GM12878 (cell line): ENCODE measurements at regions not wholly inside any gene's neighbourhood (a gene's known extent, or its start where the extent isn't known, plus 50 kb on each side); places are given as distances from the start of the nearest gene placed in this dataset.

Experiments
- ATAC-seq: fragments of 200-7000 bp; cut with Tn5 transposase; 3 replicates; pipeline ENCODE4 v1.9.1; 2020; ENCODE audit warnings: mild to moderate bottlenecking, moderate library complexity
- BruUV-seq: library from RNA; stranded (reverse); fragments of 400-500 nt; replicated peaks from 2 replicates; lab custom pipeline; 2021; lab: Mats Ljungman, UMichigan
- CTCF ChIA-PET: fragments of 300-600 bp; sonication (Branson Sonifier 250); formaldehyde crosslinking; extraction: SDS; loops from one replicate; lab custom pipeline; 2021; ENCODE audit warnings: inconsistent platforms; lab: Yijun Ruan, JAX
- POLR2A ChIA-PET: fragments of 350-600 bp; formaldehyde crosslinking; extraction: SDS; loops from one replicate; lab custom pipeline; 2021; ENCODE audit warnings: inconsistent platforms; lab: Charles Lee
- RAD21 ChIA-PET: fragments of 300-600 bp; sonication (Branson Sonifier 250); formaldehyde crosslinking; loops from one replicate; lab custom pipeline; 2023; ENCODE audit warnings: antibody characterized with exemption; ENCODE audit not compliant: unreplicated experiment; lab: Charles Lee
- SMC1A ChIA-PET: fragments of 300-600 bp; sonication (Branson Sonifier 250); formaldehyde crosslinking; loops from one replicate; lab custom pipeline; 2023; ENCODE audit not compliant: unreplicated experiment, uncharacterized antibody; lab: Charles Lee
- DNase-seq: peaks from one replicate; pipeline ENCODE4 v3.0.0-alpha.2; 2011; ENCODE audit warnings: low read depth, low spot score
- FAIRE-seq: peaks from 3 replicates; lab custom pipeline; 2011; peaks lifted over from hg19 to GRCh38; lab: Jason Lieb, UNC
- H2AFZ ChIP-seq: 2 replicates; pipeline ENCODE4 v1.6.0; 2011; ENCODE audit warnings: low read depth, low read length, control low read depth; ENCODE audit not compliant: control insufficient read depth
- H3K27ac ChIP-seq: 2 replicates; pipeline ENCODE4 v1.5.1; 2011; ENCODE audit warnings: control low read depth; ENCODE audit not compliant: control insufficient read depth, insufficient read depth
- H3K27me3 ChIP-seq, 2 experiments: replicated peaks in 1 of 2; 2 replicates each; pipeline versions ENCODE4 v1.6.0 to v1.6.1; 2011; ENCODE audit warnings: low read length in 1 of 2; ENCODE audit not compliant: control insufficient read depth in 2 of 2, insufficient read depth in 2 of 2
- H3K36me3 ChIP-seq, 2 experiments: 2 replicates each; pipeline ENCODE4 v1.5.1; 2011; ENCODE audit warnings: low read length in 1 of 2; ENCODE audit not compliant: control insufficient read depth in 2 of 2, insufficient read depth in 2 of 2
- H3K4me1 ChIP-seq: 2 replicates; pipeline ENCODE4 v1.6.1; 2011; ENCODE audit warnings: mild to moderate bottlenecking, low read length, moderate library complexity, mixed read lengths; ENCODE audit not compliant: control insufficient read depth, insufficient read depth
- H3K4me2 ChIP-seq: 2 replicates; pipeline ENCODE4 v1.6.0; 2011; ENCODE audit warnings: control low read depth; ENCODE audit not compliant: control insufficient read depth, insufficient read depth
- H3K4me3 ChIP-seq: fragments of 200-600 bp; sonication (generic); 2 replicates; pipeline ENCODE4 v1.5.1; 2016
- H3K79me2 ChIP-seq: 2 replicates; pipeline ENCODE4 v1.6.0; 2011; ENCODE audit warnings: low read length; ENCODE audit not compliant: control insufficient read depth, insufficient read depth
- H3K9ac ChIP-seq: 2 replicates; pipeline ENCODE4 v1.8.0; 2011; ENCODE audit warnings: low read length, control low read depth, mixed read lengths; ENCODE audit not compliant: control insufficient read depth, insufficient read depth
- H3K9me3 ChIP-seq: replicated peaks from 3 replicates; pipeline ENCODE4 v1.5.1; 2011; ENCODE audit warnings: mild to moderate bottlenecking, low read length; ENCODE audit not compliant: control insufficient read depth, insufficient read depth
- H4K20me1 ChIP-seq: 2 replicates; pipeline ENCODE4 v1.6.0; 2011; ENCODE audit not compliant: control insufficient read depth, insufficient read depth
- BACH1 ChIP-seq: fragments of 450-650 bp; IDR thresholded peaks from 2 replicates; pipeline ENCODE4 v1.6.1; 2017; ENCODE audit warnings: mild to moderate bottlenecking, borderline replicate concordance
- BRCA1 ChIP-seq: IDR thresholded peaks from 2 replicates; pipeline ENCODE4 v1.6.1; 2011; ENCODE audit warnings: low read depth, low read length, improper control_type of control experiment
- E2F8 ChIP-seq: fragments of 450-650 bp; IDR thresholded peaks from 2 replicates; pipeline ENCODE4 v1.6.1; 2018; ENCODE audit warnings: mild to moderate bottlenecking, low read depth, moderate library complexity; ENCODE audit not compliant: partially characterized antibody
- FOXK2 ChIP-seq: fragments of 450-650 bp; IDR thresholded peaks from 2 replicates; pipeline ENCODE4 v1.6.1; 2017; ENCODE audit warnings: mild to moderate bottlenecking, moderate library complexity
- IKZF1 ChIP-seq: fragments of 450-650 bp; conservative IDR thresholded peaks from 2 replicates; pipeline ENCODE4 v1.6.1; 2017; ENCODE audit warnings: antibody characterized with exemption, mild to moderate bottlenecking
- KAT2A ChIP-seq: conservative IDR thresholded peaks from 2 replicates; pipeline ENCODE4 v1.6.1; 2011; ENCODE audit warnings: low read depth, low read length; ENCODE audit not compliant: control insufficient read depth
- MAX ChIP-seq: IDR thresholded peaks from 2 replicates; pipeline ENCODE4 v1.6.1; 2012; ENCODE audit warnings: low read depth, low read length, improper control_type of control experiment
- MLLT1 ChIP-seq: fragments of 450-650 bp; IDR thresholded peaks from 2 replicates; pipeline ENCODE4 v1.6.1; 2016; ENCODE audit warnings: mild to moderate bottlenecking
- POU2F2 ChIP-seq: IDR thresholded peaks from 3 replicates; pipeline ENCODE4 v1.6.1; 2011; ENCODE audit warnings: low read depth, mild to moderate bottlenecking, low read length, borderline replicate concordance
- REST ChIP-seq: IDR thresholded peaks from 2 replicates; pipeline ENCODE4 v1.6.1; 2012; ENCODE audit warnings: mild to moderate bottlenecking, low read depth, low read length
- WRNIP1 ChIP-seq: IDR thresholded peaks from 2 replicates; pipeline ENCODE4 v1.6.1; 2011; ENCODE audit warnings: low read depth, low read length, improper control_type of control experiment, borderline replicate concordance
- WGBS: methylation state at CpG from one replicate; pipeline ENCODE4 v1.1.6; 2016; ENCODE audit warnings: low lambda C conversion rate; ENCODE audit not compliant: insufficient replicate concordance, insufficient coverage; ENCODE audit errors: missing lambda C conversion rate; 5-methylcytosine and 5-hydroxymethylcytosine counted together
- in situ Hi-C: fragments of 300-500 bp; cut with MboI; formaldehyde crosslinking; loops from 9 replicates; pipeline ENCODE4 v1.14.3; 2018; ENCODE audit warnings: mixed read lengths
- intact Hi-C: fragments of 100-400 bp; cut with micrococcal nuclease; formaldehyde crosslinking; loops from one replicate; pipeline ENCODE4 v1.14.2; 2022; ENCODE audit not compliant: unreplicated experiment

GRCh38 chr15:77775373-77775772 lies 142.7 kb upstream of the LINGO1 start (continued):
- no peak for TF ChIP-seq IKZF1

- intact Hi-C loops = no loop called here
- in situ Hi-C loops = no loop called here
- no peak overlapping the region for H3K4me3 ChIP-seq
- H2AFZ ChIP-seq = no peak overlapping the region
- ChIA-PET CTCF (no interaction called here), POLR2A (no interaction called here), RAD21 (interaction anchor here (1.5 kb wide), 1 partner anchor 46 kb away, joined by 3 read pairs; no protein-coding TSS in a partner anchor), SMC1A (no interaction called here)
- no peaks in the 10 kb centered on the region for H3K79me2 ChIP-seq
- no TSS peak for BruUV-seq
- no peak for TF ChIP-seq POU2F2
- no peak for TF ChIP-seq BRCA1
- TF ChIP-seq E2F8 = no peak
- TF ChIP-seq WRNIP1 = no peak
- no peak for TF ChIP-seq MAX
- TF ChIP-seq REST = no peak
- no peak for TF ChIP-seq KAT2A
- TF ChIP-seq MLLT1 = no peak
- TF ChIP-seq BACH1 = no peak
- TF ChIP-seq FOXK2 = no peak
- H3K27me3 ChIP-seq = no peaks in the 10 kb centered on the region; a peak in 2 of 4 replicates
- H3K9ac ChIP-seq = no peak overlapping the region
- no peaks in the 10 kb centered on the region for H3K9me3 ChIP-seq
- H4K20me1 ChIP-seq = no peaks in the 10 kb centered on the region
- ATAC-seq (no peak), FAIRE-seq (no peak), DNase-seq (no peak)
- H3K36me3 ChIP-seq = no peaks in the 10 kb centered on the region
- no peaks in the 10 kb centered on the region for H3K4me1 ChIP-seq
- H3K27ac ChIP-seq = no peak overlapping the region
- WGBS = 0% methylated on average over 6 of the region's 8 CpGs
- H3K4me2 ChIP-seq = no peak overlapping the region
Measured at GRCh38 chr15:77774350-77774749, 141.6 kb upstream of the LINGO1 start.
